ENCODE measurements at regions not wholly inside any gene's neighbourhood (a gene's known extent, or its start where the extent isn't known, plus 50 kb on each side); places are given as distances from the start of the nearest gene placed in this dataset.

- no peak overlapping the region for H2BK120ac ChIP-seq (ENCODE audit: low read depth, low read length, poor library complexity, severe bottlenecking)
- H4K91ac ChIP-seq (ENCODE audit: insufficient read length, low read depth, low read length) = no peak overlapping the region
- no peak overlapping the region for H3K9ac ChIP-seq (ENCODE audit: extremely low read depth, insufficient read length, low read length)
- no peak overlapping the region for H3K27ac ChIP-seq (ENCODE audit: insufficient read length, low read depth, low read length)
- H3K79me1 ChIP-seq (ENCODE audit: insufficient read depth, low read depth, low read length, poor library complexity, severe bottlenecking) = no peaks in the 10 kb centered on the region
- TF ChIP-seq CTCF (conservative IDR thresholded peaks at IDR 0.05) = no peak
- Mint-ChIP-seq H3K4me1 (no peaks in the 10 kb centered on the region), H3K9me3 (peaks cover 2 to 3% of the 10 kb centered on the region in 2 experiments; a peak in 3 of 5 replicates), H3K4me3 (no peak overlapping the region), H3K27me3 (ENCODE audit: low read depth) (no peaks in the 10 kb centered on the region), H3K36me3 (ENCODE audit: insufficient read depth in 1 of 3, low read depth in 3 of 3) (peaks cover 0 to 2% (median 0%) of the 10 kb centered on the region in 3 experiments; a peak in 1 of 7 replicates), H3K27ac (no peak overlapping the region)
- no peak overlapping the region for H3K18ac ChIP-seq (ENCODE audit: insufficient read length, low read depth, low read length)
- H4K5ac ChIP-seq (ENCODE audit: insufficient read length, low read depth, low read length) = no peak overlapping the region
- no peaks in the 10 kb centered on the region for H3K9me3 ChIP-seq (ENCODE audit: control insufficient read depth, low read depth, low read length)
- no peaks in the 10 kb centered on the region for H3K23me2 ChIP-seq (ENCODE audit: insufficient read length, low read depth, low read length, poor library complexity, severe bottlenecking)
- no peaks in the 10 kb centered on the region for H3K27me3 ChIP-seq (ENCODE audit: insufficient read depth, low read length)
- H2AK5ac ChIP-seq (ENCODE audit: insufficient read length, low read length) = no peak overlapping the region
- no CpG with 5 or more reads among the region's 3 CpGs for WGBS (ENCODE audit: extremely low coverage, insufficient read length, low lambda C conversion rate)
- H2BK15ac ChIP-seq (ENCODE audit: low read depth, low read length) = no peak overlapping the region
- H4K20me1 ChIP-seq (ENCODE audit: control insufficient read depth, insufficient read depth, insufficient read length) = no peaks in the 10 kb centered on the region
- H3K79me2 ChIP-seq (ENCODE audit: insufficient read depth, low read length) = no peaks in the 10 kb centered on the region
- H3K14ac ChIP-seq (ENCODE audit: insufficient read depth, low read length) = no peak overlapping the region
- H2BK5ac ChIP-seq (ENCODE audit: insufficient read length, low read length) = no peak overlapping the region
- H3K23ac ChIP-seq (ENCODE audit: insufficient read length, low read depth, low read length) = no peak overlapping the region
- no peak overlapping the region for H3K56ac ChIP-seq (ENCODE audit: insufficient read length, low read depth, low read length)
- no peak overlapping the region for H2AFZ ChIP-seq (ENCODE audit: low read length)
- no peak overlapping the region for H2BK12ac ChIP-seq (ENCODE audit: insufficient read length, low read depth, low read length)
- H4K8ac ChIP-seq (replicated peaks; ENCODE audit: insufficient read length, low read depth, low read length) = no peak overlapping the region
- no peak for DNase-seq
- H3K4ac ChIP-seq (ENCODE audit: low read depth, low read length) = no peak overlapping the region
- H3K4me1 ChIP-seq (ENCODE audit: insufficient read depth, low read length) = no peaks in the 10 kb centered on the region
- H2BK20ac ChIP-seq (ENCODE audit: low read depth, low read length, poor library complexity, severe bottlenecking) = no peak overlapping the region
- no peak overlapping the region for H3K4me2 ChIP-seq (ENCODE audit: insufficient read depth, insufficient read length, low read length)
- H3T11ph ChIP-seq (ENCODE audit: low read length) = no peak overlapping the region
These were observed 525.0 kb upstream of the SLITRK6 start for GRCh38 chr13:86324191-86324590.

Measured in H9 (cell line).